ENCODE measurements at regions not wholly inside any gene's neighbourhood (a gene's known extent, or its start where the extent isn't known, plus 50 kb on each side); places are given as distances from the start of the nearest gene placed in this dataset.

GRCh38 chr3:74372743-74373142 is 241.7 kb downstream of the CNTN3 start:
- TF ChIP-seq CTCF (optimal IDR thresholded peaks at IDR 0.05 in 1 of 3, IDR thresholded peaks at IDR 0.05 in 1 of 3, conservative IDR thresholded peaks at IDR 0.05 in 1 of 3; ENCODE audit: extremely low read depth in 1 of 3, insufficient read depth in 2 of 3, low read length in 3 of 3) (no peak), EZH2 (IDR thresholded peaks at IDR 0.05; ENCODE audit: low read length) (no peak)
